GM12864 (cell line): ENCODE measurements at regions not wholly inside any gene's neighbourhood (a gene's known extent, or its start where the extent isn't known, plus 50 kb on each side); places are given as distances from the start of the nearest gene placed in this dataset.

Experiments used
- DNase-seq: peaks from one replicate; pipeline ENCODE4 v3.0.0-alpha.2; 2011; ENCODE audit warnings: low read depth
- H3K4me3 ChIP-seq: 2 replicates; pipeline ENCODE4 v1.5.1; 2011; ENCODE audit warnings: mild to moderate bottlenecking, low read depth, low read length, control low read depth
- CTCF ChIP-seq: IDR thresholded peaks from 2 replicates; pipeline ENCODE4 v1.5.1; 2011; ENCODE audit warnings: low read depth, mild to moderate bottlenecking, moderate library complexity, low read length, control low read depth, inconsistent platforms; ENCODE audit errors: missing control alignments

DNA sequence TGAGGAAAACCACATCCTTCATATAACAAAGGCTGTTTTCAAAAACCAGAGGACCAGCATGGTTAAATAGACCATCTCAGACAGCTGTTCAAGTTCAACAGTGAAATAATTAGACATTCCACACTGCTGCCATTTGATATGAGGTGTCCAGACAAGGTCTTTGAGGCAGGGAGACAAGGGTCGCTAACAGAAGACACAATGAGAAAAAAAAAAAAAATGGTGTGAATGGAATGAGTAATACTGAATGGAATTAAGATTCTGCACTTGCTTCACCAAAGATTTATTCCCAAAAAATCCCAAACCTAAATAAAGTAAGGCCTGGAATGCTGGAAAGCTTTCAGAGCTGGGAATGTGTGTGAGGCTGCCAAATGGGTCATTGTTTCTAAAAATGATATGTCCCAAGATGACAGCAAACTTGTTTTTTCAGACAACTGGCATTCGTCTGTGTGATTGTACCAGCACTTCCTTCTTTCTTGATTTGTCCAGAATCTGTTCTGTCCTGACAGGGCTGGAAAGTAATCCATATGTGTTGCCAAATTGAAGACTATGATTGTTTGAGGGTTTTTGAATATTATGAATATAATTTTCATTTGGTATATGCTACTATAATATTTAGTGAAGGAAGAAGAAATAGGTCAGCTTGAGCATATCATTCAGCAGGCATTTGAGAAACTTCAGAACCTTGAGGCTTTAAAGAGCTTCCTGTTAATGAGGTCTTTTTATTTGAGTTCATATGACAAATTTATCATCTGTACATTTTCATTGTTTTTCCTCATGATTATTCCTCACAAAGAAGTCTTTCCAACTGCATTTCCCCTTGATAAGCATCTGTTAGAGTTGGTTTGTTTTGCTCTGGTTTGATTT lies 85.2 kb upstream of the ITGA4 start:
- no peak for TF ChIP-seq CTCF
- DNase-seq, result no peak
- H3K4me3 ChIP-seq, result no peak overlapping the region

GRCh38 chr2:181372646-181373040 lies 84.5 kb upstream of the ITGA4 start:
- no peak overlapping the region for H3K4me3 ChIP-seq
- no peak for DNase-seq
- TF ChIP-seq CTCF, result no peak

GRCh38 chr2:181374781-181375675 lies 82.2 kb upstream of the ITGA4 start:
- peak; percentile 35 for DNase-seq
- TF ChIP-seq CTCF, result no peak
- peak overlapping the region; percentile 30 for H3K4me3 ChIP-seq

DNA sequence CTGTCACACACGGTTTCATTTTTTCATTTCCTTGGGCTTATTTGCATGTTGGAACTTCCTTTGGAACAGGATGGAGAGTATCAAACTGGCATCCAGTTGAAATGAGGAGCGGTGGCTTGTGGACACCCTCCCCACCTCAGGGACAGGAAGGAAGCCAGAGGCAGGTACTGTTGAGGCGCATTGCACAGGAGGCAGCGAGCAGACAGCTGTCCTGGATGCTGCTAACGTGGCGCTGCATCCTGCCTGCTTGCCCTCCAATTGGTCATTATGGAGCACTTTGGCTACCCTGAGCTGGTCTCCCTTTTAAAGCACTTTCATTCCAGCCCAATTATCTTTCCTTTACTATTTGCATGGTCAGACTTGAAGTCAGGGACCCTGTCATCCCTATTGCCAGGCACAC lies 80.7 kb upstream of the ITGA4 start:
- no peak for DNase-seq
- H3K4me3 ChIP-seq, result no peak overlapping the region
- no peak for TF ChIP-seq CTCF

GRCh38 chr2:181376999-181377398 lies 80.2 kb upstream of the ITGA4 start:
- DNase-seq, result no peak
- no peak for TF ChIP-seq CTCF
- H3K4me3 ChIP-seq, result no peak overlapping the region

GRCh38 chr2:181378491-181378890 lies 78.7 kb upstream of the ITGA4 start:
- DNase-seq, result no peak
- TF ChIP-seq CTCF, result no peak
- H3K4me3 ChIP-seq, result no peak overlapping the region
